HepG2 (cell line): ENCODE measurements at regions not wholly inside any gene's neighbourhood (a gene's known extent, or its start where the extent isn't known, plus 50 kb on each side); places are given as distances from the start of the nearest gene placed in this dataset.

Experiments
- HMGA1 ChIP-seq: sonication (generic); formaldehyde crosslinking; conservative IDR thresholded peaks from 2 replicates; pipeline ENCODE4 v1.4.0; 2020; ENCODE audit warnings: missing genetic modification reagents
- IKZF4 ChIP-seq: sonication (generic); formaldehyde crosslinking; IDR thresholded peaks from 2 replicates; pipeline ENCODE4 v1.5.1; 2020; ENCODE audit warnings: borderline replicate concordance, mild to moderate bottlenecking, low read depth, missing genetic modification reagents; ENCODE audit errors: not compliant biosample characterization
- PCBP1 ChIP-seq: fragments of 200-400 bp; formaldehyde crosslinking; IDR thresholded peaks from 2 replicates; pipeline ENCODE4 v1.6.1; 2017; ENCODE audit warnings: mild to moderate bottlenecking, low read depth, low read length, borderline replicate concordance
- THYN1 ChIP-seq: sonication (generic); formaldehyde crosslinking; IDR thresholded peaks from 2 replicates; pipeline ENCODE4 v1.8.1; 2023; ENCODE audit warnings: low read depth, mild to moderate bottlenecking, moderate library complexity, missing genetic modification reagents, borderline replicate concordance
- ZNF615 ChIP-seq: sonication (generic); formaldehyde crosslinking; IDR thresholded peaks from 2 replicates; pipeline ENCODE4 v1.5.0; 2020; ENCODE audit warnings: mild to moderate bottlenecking, missing genetic modification reagents, borderline replicate concordance
- TF ChIP-seq, protein P1 (sequence below): sonication (generic); formaldehyde crosslinking; IDR thresholded peaks from 2 replicates; pipeline ENCODE4 v1.4.0; 2020; ENCODE audit warnings: mild to moderate bottlenecking, missing genetic modification reagents
- TF ChIP-seq, protein P2 (sequence below): sonication (generic); formaldehyde crosslinking; IDR thresholded peaks from 2 replicates; pipeline ENCODE4 v1.5.1; 2020; ENCODE audit warnings: mild to moderate bottlenecking, missing genetic modification reagents, borderline replicate concordance

DNA sequence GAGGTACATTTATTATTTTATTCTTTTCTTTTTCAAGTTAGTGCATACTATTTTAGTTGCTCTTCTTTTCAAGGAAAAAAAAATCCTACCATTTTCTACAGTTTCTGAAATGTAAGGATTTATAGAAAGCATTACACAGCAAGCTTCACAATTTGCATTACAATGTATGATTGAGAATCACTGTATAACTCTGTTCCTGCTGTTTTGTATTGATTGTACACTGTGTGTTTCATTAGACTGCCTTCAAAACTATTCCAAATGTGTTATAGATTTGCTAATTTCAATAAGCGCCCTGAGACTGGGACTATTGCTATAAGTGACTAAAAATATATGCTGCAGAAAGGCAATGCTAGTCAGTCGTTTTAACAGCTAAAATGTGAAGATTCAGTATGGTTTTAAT, 479.7 kb upstream of the EYS start (continued):
- TF ChIP-seq, protein P1, sequence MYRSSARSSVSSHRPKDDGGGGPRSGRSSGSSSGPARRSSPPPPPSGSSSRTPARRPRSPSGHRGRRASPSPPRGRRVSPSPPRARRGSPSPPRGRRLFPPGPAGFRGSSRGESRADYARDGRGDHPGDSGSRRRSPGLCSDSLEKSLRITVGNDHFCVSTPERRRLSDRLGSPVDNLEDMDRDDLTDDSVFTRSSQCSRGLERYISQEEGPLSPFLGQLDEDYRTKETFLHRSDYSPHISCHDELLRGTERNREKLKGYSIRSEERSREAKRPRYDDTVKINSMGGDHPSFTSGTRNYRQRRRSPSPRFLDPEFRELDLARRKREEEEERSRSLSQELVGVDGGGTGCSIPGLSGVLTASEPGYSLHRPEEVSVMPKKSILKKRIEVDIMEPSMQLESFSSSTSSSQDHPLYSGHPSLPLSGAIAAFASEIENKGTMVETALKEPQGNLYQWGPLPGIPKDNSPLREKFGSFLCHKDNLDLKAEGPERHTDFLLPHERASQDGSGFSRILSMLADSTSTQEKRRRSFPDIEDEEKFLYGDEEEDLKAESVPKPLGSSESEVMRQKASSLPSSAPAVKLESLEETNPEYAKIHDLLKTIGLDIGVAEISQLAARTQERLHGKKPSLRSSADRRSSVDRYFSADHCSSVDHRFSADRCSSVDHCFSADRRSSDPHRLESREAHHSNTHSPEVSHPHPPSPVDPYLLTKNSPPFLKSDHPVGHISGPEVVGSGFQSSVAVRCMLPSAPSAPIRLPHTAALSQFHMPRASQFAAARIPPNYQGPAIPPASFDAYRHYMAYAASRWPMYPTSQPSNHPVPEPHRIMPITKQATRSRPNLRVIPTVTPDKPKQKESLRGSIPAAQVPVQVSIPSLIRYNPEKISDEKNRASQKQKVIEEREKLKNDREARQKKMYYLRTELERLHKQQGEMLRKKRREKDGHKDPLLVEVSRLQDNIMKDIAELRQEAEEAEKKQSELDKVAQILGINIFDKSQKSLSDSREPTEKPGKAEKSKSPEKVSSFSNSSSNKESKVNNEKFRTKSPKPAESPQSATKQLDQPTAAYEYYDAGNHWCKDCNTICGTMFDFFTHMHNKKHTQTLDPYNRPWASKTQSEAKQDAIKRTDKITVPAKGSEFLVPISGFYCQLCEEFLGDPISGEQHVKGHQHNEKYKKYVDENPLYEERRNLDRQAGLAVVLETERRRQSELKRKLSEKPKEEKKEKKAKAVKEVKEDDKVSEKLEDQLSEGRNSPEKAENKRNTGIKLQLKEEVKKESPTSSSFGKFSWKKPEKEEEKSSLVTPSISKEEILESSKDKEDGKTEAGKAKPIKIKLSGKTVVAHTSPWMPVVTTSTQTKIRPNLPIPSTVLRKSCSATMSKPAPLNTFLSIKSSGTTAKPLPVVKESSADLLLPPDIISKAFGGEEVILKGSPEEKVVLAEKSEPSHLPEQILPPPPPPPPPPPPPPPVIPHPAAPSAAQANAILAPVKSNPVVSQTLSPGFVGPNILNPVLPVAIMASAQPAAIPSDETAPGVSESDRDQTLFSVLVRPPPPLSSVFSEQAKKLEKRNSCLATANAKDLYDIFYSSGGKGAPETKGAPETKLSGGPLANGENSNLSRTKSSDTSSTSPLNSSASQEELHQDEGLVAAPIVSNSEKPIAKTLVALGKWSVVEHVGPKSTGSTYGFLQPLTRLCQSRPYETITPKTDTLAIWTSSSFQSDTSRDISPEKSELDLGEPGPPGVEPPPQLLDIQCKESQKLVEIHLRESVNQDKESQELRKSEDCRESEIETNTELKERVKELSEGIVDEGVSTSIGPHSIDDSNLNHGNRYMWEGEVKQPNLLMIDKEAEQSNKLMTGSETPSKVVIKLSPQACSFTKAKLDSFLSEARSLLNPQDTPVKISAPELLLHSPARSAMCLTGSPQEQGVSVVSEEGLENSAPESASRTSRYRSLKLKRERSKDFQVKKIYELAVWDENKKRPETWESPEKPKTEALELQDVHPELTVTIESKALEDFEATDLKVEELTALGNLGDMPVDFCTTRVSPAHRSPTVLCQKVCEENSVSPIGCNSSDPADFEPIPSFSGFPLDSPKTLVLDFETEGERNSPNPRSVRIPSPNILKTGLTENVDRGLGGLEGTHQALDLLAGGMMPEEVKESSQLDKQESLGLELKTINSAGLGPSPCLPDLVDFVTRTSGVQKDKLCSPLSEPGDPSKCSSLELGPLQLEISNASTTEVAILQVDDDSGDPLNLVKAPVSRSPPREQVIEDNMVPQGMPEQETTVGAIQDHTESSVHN (CRISPR knock-in tag): no peak
- TF ChIP-seq HMGA1 (CRISPR knock-in tag) (no peak), THYN1 (no peak), PCBP1 (no peak), ZNF615 (CRISPR knock-in tag) (no peak), IKZF4 (CRISPR knock-in tag) (no peak)
- TF ChIP-seq, protein P2, sequence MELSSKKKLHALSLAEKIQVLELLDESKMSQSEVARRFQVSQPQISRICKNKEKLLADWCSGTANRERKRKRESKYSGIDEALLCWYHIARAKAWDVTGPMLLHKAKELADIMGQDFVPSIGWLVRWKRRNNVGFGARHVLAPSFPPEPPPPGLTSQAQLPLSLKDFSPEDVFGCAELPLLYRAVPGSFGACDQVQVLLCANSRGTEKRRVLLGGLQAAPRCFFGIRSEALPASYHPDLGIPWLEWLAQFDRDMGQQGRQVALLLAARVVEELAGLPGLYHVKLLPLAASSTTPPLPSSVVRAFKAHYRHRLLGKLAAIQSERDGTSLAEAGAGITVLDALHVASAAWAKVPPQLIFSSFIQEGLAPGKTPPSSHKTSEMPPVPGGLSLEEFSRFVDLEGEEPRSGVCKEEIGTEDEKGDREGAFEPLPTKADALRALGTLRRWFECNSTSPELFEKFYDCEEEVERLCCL (CRISPR knock-in tag): no peak
